ENCODE measurements at regions not wholly inside any gene's neighbourhood (a gene's known extent, or its start where the extent isn't known, plus 50 kb on each side); places are given as distances from the start of the nearest gene placed in this dataset.

GRCh38 chr5:143715616-143716015 lies 96.3 kb upstream of the HMHB1 start:
- no peaks in the 10 kb centered on the region for H3K27me3 ChIP-seq
- intact Hi-C loops (cut with DNase I; ENCODE audit: low total_unique reads): no loop called here
- WGBS, 2 donors: 87 to 92% methylated on average over 3 of the region's 3 CpGs
- no peak overlapping the region for H3K4me3 ChIP-seq
- no peaks in the 10 kb centered on the region for H3K4me1 ChIP-seq
- H3K27ac ChIP-seq: no peak overlapping the region
- no peak for DNase-seq
- no peaks in the 10 kb centered on the region for H3K9me3 ChIP-seq
- no peaks in the 10 kb centered on the region for H3K36me3 ChIP-seq (ENCODE audit: low read depth, missing control alignments)
- TF ChIP-seq CTCF (IDR thresholded peaks at IDR 0.05) (no peak), POLR2A (IDR thresholded peaks at IDR 0.05) (no peak)

- Histone ChIP-seq H3K9me3 (no peaks in the 10 kb centered on the region), H3K27ac (no peak overlapping the region)
- whole genome bisulfite sequencing, 2 donors: 89% methylated on average over 4 of the region's 4 CpGs
Observed at GRCh38 chr5:143714629-143715028, 97.3 kb upstream of the HMHB1 start.

GRCh38 chr5:143713047-143714003 lies 98.6 kb upstream of the HMHB1 start:
- no peaks in the 10 kb centered on the region for H3K36me3 ChIP-seq (ENCODE audit: low read depth, missing control alignments)
- intact Hi-C loops (cut with DNase I; ENCODE audit: low total_unique reads): no loop called here
- H3K4me1 ChIP-seq: no peaks in the 10 kb centered on the region
- DNase-seq: no peak
- no peak overlapping the region for H3K4me3 ChIP-seq
- no peak for TF ChIP-seq POLR2A (IDR thresholded peaks at IDR 0.05)
- no peak for TF ChIP-seq CTCF (IDR thresholded peaks at IDR 0.05)
- 83 to 92% methylated on average over 8 of the region's 8 CpGs for WGBS, 2 donors
- no peak overlapping the region for H3K27ac ChIP-seq
- no peaks in the 10 kb centered on the region for H3K9me3 ChIP-seq
- H3K27me3 ChIP-seq: no peaks in the 10 kb centered on the region

More at GRCh38 chr5:143714629-143715028, 97.3 kb upstream of the HMHB1 start:
- H3K4me3 ChIP-seq: no peak overlapping the region
- no peaks in the 10 kb centered on the region for H3K36me3 ChIP-seq (ENCODE audit: low read depth, missing control alignments)
- intact Hi-C loops (cut with DNase I; ENCODE audit: low total_unique reads): no loop called here
- DNase-seq: no peak
- TF ChIP-seq POLR2A (IDR thresholded peaks at IDR 0.05) (no peak), CTCF (IDR thresholded peaks at IDR 0.05) (no peak)
- no peaks in the 10 kb centered on the region for H3K4me1 ChIP-seq
- no peaks in the 10 kb centered on the region for H3K27me3 ChIP-seq

GRCh38 chr5:143708672-143709071 lies 103.3 kb upstream of the HMHB1 start:
- Histone ChIP-seq H3K27me3 (no peaks in the 10 kb centered on the region), H3K27ac (no peak overlapping the region), H3K4me3 (no peak overlapping the region), H3K9me3 (no peaks in the 10 kb centered on the region), H3K4me1 (no peaks in the 10 kb centered on the region), H3K36me3 (ENCODE audit: low read depth, missing control alignments) (no peaks in the 10 kb centered on the region)
- WGBS, 2 donors: 95 to 100% methylated on average over 1 to 2 of the region's 2 CpGs
- no peak for DNase-seq
- intact Hi-C loops (cut with DNase I; ENCODE audit: low total_unique reads): no loop called here
- TF ChIP-seq CTCF (IDR thresholded peaks at IDR 0.05) (no peak), POLR2A (IDR thresholded peaks at IDR 0.05) (no peak)

- H3K4me3 ChIP-seq: no peak overlapping the region
- no peaks in the 10 kb centered on the region for H3K36me3 ChIP-seq (ENCODE audit: low read depth, missing control alignments)
- intact Hi-C loops (cut with DNase I; ENCODE audit: low total_unique reads): no loop called here
- no peak for TF ChIP-seq POLR2A (IDR thresholded peaks at IDR 0.05)
- no peak for TF ChIP-seq CTCF (IDR thresholded peaks at IDR 0.05)
- DNase-seq: no peak
- 86 to 91% methylated on average over 1 of the region's 1 CpG for WGBS, 2 donors
- no peaks in the 10 kb centered on the region for H3K9me3 ChIP-seq
- H3K27ac ChIP-seq: no peak overlapping the region
- no peaks in the 10 kb centered on the region for H3K4me1 ChIP-seq
- no peaks in the 10 kb centered on the region for H3K27me3 ChIP-seq
Observed at GRCh38 chr5:143707806-143708205, 104.2 kb upstream of the HMHB1 start.
